Vagina (tissue), 2 donors: ENCODE measurements at regions not wholly inside any gene's neighbourhood (a gene's known extent, or its start where the extent isn't known, plus 50 kb on each side); places are given as distances from the start of the nearest gene placed in this dataset.

Experiments
- POLR2A ChIP-seq, 2 donors: fragments of 450-650 bp; IDR thresholded peaks; one replicate each; pipeline ENCODE4 v1.6.1; 2017; ENCODE audit warnings: antibody characterized with exemption in 2 of 2, mild to moderate bottlenecking in 2 of 2, moderate library complexity in 2 of 2
- POLR2AphosphoS5 ChIP-seq, 2 donors: sonication (generic); formaldehyde crosslinking; IDR thresholded peaks; one replicate each; pipeline ENCODE4 v1.9.0; 2017; ENCODE audit warnings: antibody characterized with exemption in 2 of 2, mild to moderate bottlenecking in 2 of 2, low read depth in 1 of 2; ENCODE audit not compliant: insufficient read depth in 1 of 2
- TF ChIP-seq, protein P1 (sequence below), 3 experiments: fragments of 450-650 bp in 2 of 3; fragments of 200-600 bp in 1 of 3; sonication (generic) in 1 of 3; IDR thresholded peaks; one replicate each; pipeline ENCODE4 v1.5.1; 2017 to 2019; ENCODE audit warnings: antibody characterized with exemption in 3 of 3, mild to moderate bottlenecking in 2 of 3, moderate library complexity in 2 of 3

DNA sequence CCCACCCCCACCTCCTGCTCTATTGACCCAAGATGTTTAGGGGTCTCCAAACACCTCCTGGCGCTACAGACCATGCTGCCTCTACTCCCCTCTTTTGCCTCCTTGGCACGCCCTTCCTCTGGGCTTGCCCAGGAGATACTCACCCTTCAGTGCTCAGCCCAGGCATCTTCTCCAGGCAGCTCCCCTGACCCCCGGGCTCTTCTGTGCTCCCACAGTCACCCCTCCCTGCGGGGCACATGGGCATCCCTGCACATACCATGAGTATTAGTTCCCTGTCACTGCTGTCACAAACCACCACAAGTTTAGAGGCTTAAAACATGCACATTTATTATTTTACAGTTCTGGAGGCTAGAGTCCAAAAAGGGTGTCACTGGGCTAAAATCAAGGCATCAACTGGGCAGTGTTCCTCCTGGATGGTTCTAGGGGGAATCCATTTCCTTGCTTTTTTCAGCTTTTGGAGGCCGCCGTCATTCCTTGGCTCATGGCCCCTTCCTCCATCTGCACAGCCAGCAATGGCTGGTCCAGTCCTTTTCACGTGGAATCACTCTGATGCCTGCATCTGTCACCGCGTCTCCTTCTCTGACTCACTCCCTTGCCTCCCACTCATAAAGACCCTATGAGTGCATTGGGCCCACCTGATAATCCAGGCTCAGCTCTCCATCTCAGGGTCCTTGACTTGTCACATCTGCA, 230.4 kb upstream of the COPS8 start:
- TF ChIP-seq, protein P1, sequence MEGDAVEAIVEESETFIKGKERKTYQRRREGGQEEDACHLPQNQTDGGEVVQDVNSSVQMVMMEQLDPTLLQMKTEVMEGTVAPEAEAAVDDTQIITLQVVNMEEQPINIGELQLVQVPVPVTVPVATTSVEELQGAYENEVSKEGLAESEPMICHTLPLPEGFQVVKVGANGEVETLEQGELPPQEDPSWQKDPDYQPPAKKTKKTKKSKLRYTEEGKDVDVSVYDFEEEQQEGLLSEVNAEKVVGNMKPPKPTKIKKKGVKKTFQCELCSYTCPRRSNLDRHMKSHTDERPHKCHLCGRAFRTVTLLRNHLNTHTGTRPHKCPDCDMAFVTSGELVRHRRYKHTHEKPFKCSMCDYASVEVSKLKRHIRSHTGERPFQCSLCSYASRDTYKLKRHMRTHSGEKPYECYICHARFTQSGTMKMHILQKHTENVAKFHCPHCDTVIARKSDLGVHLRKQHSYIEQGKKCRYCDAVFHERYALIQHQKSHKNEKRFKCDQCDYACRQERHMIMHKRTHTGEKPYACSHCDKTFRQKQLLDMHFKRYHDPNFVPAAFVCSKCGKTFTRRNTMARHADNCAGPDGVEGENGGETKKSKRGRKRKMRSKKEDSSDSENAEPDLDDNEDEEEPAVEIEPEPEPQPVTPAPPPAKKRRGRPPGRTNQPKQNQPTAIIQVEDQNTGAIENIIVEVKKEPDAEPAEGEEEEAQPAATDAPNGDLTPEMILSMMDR (IDR thresholded peaks at IDR 0.05): no peak
- TF ChIP-seq POLR2A (IDR thresholded peaks at IDR 0.05) (no peak), POLR2AphosphoS5 (IDR thresholded peaks at IDR 0.05; ENCODE audit: insufficient read depth in 1 of 2, low read depth in 1 of 2) (no peak)
